ENCODE measurements at regions not wholly inside any gene's neighbourhood (a gene's known extent, or its start where the extent isn't known, plus 50 kb on each side); places are given as distances from the start of the nearest gene placed in this dataset.
"Not testable (repeated sequence)": the region's sequence is repeated elsewhere in the genome, so short reads cannot be mapped to it uniquely, and the experiment has no call there.

GRCh38 chr7:142638581-142638980 lies 110.7 kb upstream of the PRSS1 start:
- TF ChIP-seq CTCF (IDR thresholded peaks at IDR 0.05; ENCODE audit: control insufficient read depth, extremely low read depth, insufficient read depth) = no peak
- DNase-seq (ENCODE audit: low read depth) = no peak

GRCh38 chr7:142637240-142637639 lies 112.0 kb upstream of the PRSS1 start:
- no peak for TF ChIP-seq CTCF (IDR thresholded peaks at IDR 0.05; ENCODE audit: control insufficient read depth, extremely low read depth, insufficient read depth)
- H3K4me3 ChIP-seq (ENCODE audit: low read depth, low read length) = no peak overlapping the region
- DNase-seq (ENCODE audit: low read depth) = no peak

More at GRCh38 chr7:142638581-142638980, 110.7 kb upstream of the PRSS1 start:
- H3K4me3 ChIP-seq (ENCODE audit: low read depth, low read length) = no peak overlapping the region

- no peak for DNase-seq (ENCODE audit: low read depth)
- no peak overlapping the region for H3K4me3 ChIP-seq (ENCODE audit: low read depth, low read length)
Observed at GRCh38 chr7:142636751-142637150, 112.5 kb upstream of the PRSS1 start.

GRCh38 chr7:142636107-142636506 lies 113.2 kb upstream of the PRSS1 start:
- not testable (repeated sequence) for DNase-seq (ENCODE audit: low read depth); H3K4me3 ChIP-seq (ENCODE audit: low read depth, low read length)

More at GRCh38 chr7:142636751-142637150, 112.5 kb upstream of the PRSS1 start:
- TF ChIP-seq CTCF (IDR thresholded peaks at IDR 0.05; ENCODE audit: control insufficient read depth, extremely low read depth, insufficient read depth) = no peak

DNA sequence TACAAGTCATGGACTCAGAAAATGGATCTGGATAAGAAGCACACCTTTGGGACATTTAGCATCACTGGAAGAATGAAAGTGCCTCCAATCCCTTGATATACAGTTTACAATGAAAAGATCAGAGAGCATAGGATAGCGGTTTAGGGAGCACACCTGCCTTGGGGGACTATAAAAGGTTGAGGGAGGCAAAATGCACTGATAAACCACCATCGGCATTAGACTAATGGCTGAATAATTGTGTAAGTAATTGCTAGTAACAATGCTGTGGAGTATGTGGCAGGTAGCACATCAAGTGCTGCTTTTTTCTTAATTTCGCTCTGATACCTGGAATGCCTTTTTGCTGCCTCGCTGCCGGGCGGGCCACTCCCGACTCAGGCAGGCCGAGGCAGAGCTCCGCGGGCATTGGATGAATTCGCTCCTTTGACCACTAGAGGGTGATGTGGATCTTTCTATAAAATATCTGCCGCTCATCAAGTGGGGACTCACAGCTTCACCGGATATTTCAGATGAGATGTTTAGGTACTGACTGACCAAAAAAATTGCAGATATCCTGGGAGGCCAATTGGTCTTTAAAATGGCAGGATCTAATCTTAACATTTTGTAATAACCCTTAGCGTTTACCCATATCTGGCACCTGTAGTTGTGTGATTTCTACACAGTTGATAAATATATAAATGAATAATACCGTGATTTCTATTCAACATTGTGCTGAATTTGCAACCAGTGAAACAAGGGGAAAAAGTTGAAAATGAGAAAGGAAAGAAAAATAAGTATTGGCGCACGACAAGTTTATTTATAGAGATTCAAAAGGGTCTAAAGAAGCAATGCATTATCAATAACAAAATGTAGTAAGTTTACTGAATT lies 116.8 kb upstream of the PRSS1 start:
- DNase-seq (ENCODE audit: low read depth) = peak; percentile 25

DNA sequence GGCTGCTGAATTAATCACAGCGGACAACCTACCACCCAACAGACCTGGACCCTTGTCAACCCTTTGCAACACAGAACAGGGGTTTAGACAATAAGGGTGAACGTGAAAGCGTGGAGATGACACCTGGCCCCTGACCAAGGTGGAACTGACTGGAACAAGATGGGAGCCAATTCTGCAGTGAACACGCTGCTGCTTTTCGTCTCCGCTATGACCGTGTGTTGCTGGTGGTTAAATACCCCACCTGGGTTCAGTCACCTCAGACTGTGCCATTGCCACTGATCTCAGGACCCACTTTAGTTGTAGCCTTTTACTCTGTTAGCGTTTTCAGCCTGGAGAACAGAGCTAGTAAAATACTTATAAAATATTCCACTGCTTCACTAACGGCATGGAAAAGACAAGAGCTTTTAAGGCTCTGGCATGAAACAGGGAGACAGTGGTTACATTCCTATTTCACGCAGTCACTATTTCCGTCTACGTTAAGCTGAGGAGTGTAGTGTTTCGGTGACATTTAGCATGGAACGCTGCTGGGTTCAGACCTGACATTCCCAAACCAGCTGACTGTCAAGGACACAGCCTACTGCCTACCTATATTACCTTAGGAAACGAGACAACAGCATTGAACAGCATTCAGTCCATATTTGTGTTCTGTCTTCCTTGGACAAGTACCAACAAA lies 119.5 kb upstream of the PRSS1 start:
- no peak for TF ChIP-seq CTCF (IDR thresholded peaks at IDR 0.05; ENCODE audit: control insufficient read depth, extremely low read depth, insufficient read depth)
- no peak overlapping the region for H3K4me3 ChIP-seq (ENCODE audit: low read depth, low read length)
- no peak for DNase-seq (ENCODE audit: low read depth)

More for the DNA sequence above, 116.8 kb upstream of the PRSS1 start:
- H3K4me3 ChIP-seq (ENCODE audit: low read depth, low read length) = no peak overlapping the region
- TF ChIP-seq CTCF (IDR thresholded peaks at IDR 0.05; ENCODE audit: control insufficient read depth, extremely low read depth, insufficient read depth) = peak; percentile 75

GRCh38 chr7:142628945-142629344 lies 120.3 kb upstream of the PRSS1 start:
- H3K4me3 ChIP-seq (ENCODE audit: low read depth, low read length) = no peak overlapping the region
- no peak for TF ChIP-seq CTCF (IDR thresholded peaks at IDR 0.05; ENCODE audit: control insufficient read depth, extremely low read depth, insufficient read depth)

DNA sequence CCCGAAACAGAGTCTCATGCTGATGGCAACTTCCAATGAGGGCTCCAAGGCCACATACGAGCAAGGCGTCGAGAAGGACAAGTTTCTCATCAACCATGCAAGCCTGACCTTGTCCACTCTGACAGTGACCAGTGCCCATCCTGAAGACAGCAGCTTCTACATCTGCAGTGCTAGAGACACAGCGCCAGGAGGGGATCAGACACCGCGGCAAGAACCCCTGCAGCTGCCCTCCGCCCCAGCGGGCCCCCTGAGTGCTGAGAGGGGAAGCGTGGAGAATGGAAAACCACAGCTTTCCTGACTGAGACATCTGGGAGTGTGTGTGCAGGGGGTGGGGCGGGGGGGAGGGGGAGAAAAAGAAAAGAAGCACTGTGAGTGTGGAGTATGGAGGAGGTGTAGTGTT lies 122.0 kb upstream of the PRSS1 start:
- H3K4me3 ChIP-seq (ENCODE audit: low read depth, low read length); DNase-seq (ENCODE audit: low read depth): not testable (repeated sequence)

More at GRCh38 chr7:142628945-142629344, 120.3 kb upstream of the PRSS1 start:
- no peak for DNase-seq (ENCODE audit: low read depth)
